Keratinocyte (primary cell): ENCODE measurements at regions not wholly inside any gene's neighbourhood (a gene's known extent, or its start where the extent isn't known, plus 50 kb on each side); places are given as distances from the start of the nearest gene placed in this dataset.

Experiments
- CTCF ChIP-seq, 3 experiments: IDR thresholded peaks in 1 of 3; conservative IDR thresholded peaks in 1 of 3; optimal IDR thresholded peaks in 1 of 3; 2 replicates in 2 of 3; 3 replicates in 1 of 3; pipeline versions ENCODE3 to v1.5.1; 2011; ENCODE audit warnings: low read length in 3 of 3, mild to moderate bottlenecking in 3 of 3, moderate library complexity in 2 of 3, control low read depth in 1 of 3, inconsistent platforms in 1 of 3; ENCODE audit not compliant: insufficient read depth in 2 of 3; ENCODE audit errors: extremely low read depth in 1 of 3
- EZH2 ChIP-seq: IDR thresholded peaks from one replicate; pipeline ENCODE4 v1.6.1; 2012; ENCODE audit warnings: inconsistent platforms, mild to moderate bottlenecking, low read length, moderate library complexity

GRCh38 chr13:103157016-103157415, 90.8 kb upstream of the SLC10A2 start:
- TF ChIP-seq CTCF (optimal IDR thresholded peaks at IDR 0.05 in 1 of 3, IDR thresholded peaks at IDR 0.05 in 1 of 3, conservative IDR thresholded peaks at IDR 0.05 in 1 of 3; ENCODE audit: extremely low read depth in 1 of 3, insufficient read depth in 2 of 3, low read length in 3 of 3) (no peak), EZH2 (no peak)
